ENCODE measurements at regions not wholly inside any gene's neighbourhood (a gene's known extent, or its start where the extent isn't known, plus 50 kb on each side); places are given as distances from the start of the nearest gene placed in this dataset.
A peak's percentile ranks its signal among the peaks of the same experiment; 100 is the strongest.

DNA sequence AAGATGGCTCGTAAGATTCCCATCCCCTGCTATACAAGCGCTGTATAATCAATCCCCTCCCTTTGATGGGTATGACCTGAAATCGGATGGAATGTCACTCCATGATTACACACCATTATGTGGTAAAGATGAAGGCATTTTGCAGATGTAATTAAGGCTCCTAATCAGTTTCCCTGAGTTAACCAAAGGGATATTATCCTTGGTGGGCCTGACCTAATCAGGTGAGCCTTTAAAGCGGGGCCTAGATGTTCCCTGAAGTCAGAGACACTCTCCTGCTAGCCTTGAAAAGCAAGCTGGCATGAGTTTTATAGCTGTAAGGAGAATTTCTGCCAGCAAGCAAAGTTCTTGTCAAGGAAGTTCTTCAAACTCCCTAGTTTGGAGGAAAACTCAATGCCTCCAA lies 223.8 kb upstream of the FN1 start:
- ATAC-seq (ENCODE audit: insufficient number of reproducible peaks, low FRiP score, low read depth) (no peak), DNase-seq (ENCODE audit: low spot score) (no peak)
- Histone ChIP-seq H3K9me3 (no peaks in the 10 kb centered on the region), H3K4me3 (no peak overlapping the region), H3K36me3 (no peaks in the 10 kb centered on the region), H3K4me1 (ENCODE audit: control insufficient read depth in 1 of 2, low read depth in 2 of 2) (peaks cover 4 to 36% of the 10 kb centered on the region in 2 donors), H3K27ac (no peak overlapping the region), H3K27me3 (replicated peaks; ENCODE audit: insufficient read depth) (no peaks in the 10 kb centered on the region)
- TF ChIP-seq, protein P1, sequence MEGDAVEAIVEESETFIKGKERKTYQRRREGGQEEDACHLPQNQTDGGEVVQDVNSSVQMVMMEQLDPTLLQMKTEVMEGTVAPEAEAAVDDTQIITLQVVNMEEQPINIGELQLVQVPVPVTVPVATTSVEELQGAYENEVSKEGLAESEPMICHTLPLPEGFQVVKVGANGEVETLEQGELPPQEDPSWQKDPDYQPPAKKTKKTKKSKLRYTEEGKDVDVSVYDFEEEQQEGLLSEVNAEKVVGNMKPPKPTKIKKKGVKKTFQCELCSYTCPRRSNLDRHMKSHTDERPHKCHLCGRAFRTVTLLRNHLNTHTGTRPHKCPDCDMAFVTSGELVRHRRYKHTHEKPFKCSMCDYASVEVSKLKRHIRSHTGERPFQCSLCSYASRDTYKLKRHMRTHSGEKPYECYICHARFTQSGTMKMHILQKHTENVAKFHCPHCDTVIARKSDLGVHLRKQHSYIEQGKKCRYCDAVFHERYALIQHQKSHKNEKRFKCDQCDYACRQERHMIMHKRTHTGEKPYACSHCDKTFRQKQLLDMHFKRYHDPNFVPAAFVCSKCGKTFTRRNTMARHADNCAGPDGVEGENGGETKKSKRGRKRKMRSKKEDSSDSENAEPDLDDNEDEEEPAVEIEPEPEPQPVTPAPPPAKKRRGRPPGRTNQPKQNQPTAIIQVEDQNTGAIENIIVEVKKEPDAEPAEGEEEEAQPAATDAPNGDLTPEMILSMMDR (IDR thresholded peaks at IDR 0.05), result no peak

DNA sequence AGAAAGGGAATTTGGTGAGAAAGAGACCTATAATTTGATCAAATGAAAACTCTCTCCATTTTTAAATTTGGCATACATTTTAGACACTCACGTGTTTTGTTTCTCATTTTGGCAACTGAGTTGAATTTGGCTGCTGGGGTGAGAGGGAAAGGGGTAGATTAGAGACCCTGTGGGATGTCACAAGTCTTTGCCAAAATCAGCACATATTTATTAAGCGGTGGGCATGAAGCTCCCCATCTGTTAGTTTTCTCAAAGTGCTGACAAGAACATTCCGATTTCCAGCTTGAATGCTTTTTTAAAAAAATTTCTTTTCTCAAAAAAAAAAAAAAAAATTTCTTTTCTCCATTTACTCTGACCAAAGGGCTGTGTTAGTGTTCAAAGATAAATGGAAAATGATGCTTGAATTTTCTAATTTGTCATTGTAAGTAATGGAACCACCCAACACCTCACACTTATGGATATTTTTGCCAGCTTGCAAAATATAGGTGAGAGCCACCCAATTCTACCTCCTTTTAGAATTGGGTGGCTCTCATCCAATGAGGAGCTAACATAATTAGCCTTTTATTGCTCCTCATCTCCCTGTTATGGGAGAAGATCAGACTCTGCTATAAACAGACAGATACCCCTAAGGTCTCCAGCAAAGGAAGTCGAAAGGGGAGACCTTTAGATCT lies 222.9 kb upstream of the FN1 start:
- Histone ChIP-seq H3K4me3 (no peak overlapping the region), H3K36me3 (no peaks in the 10 kb centered on the region), H3K4me1 (ENCODE audit: control insufficient read depth in 1 of 2, low read depth in 2 of 2) (peaks cover 6 to 37% of the 10 kb centered on the region in 2 donors), H3K27me3 (replicated peaks; ENCODE audit: insufficient read depth) (no peaks in the 10 kb centered on the region), H3K27ac (peak overlapping the region; percentile 56 to 78), H3K9me3 (no peaks in the 10 kb centered on the region)
- DNase-seq (ENCODE audit: low spot score), result no peak
- TF ChIP-seq, protein P1 (IDR thresholded peaks at IDR 0.05), result no peak
- no peak for ATAC-seq (ENCODE audit: insufficient number of reproducible peaks, low FRiP score, low read depth)

DNA sequence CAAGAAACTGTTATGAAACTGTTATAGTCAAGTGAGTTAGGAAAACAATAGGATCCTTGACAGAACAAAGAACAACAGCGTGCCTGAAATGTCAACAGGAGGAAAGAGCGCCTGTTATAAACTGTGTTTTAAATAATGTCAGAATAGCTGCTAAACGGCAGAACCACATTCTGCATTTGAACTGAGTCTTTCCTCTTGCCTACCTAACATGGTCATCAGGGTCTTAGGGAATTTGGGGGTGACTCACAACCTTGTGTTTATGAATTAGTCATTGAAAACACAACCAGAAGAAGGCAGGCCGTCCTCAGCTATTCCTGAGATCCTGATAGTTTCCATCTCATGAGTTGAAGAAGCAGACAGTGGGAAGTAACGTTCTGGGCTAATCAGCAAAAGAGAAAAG lies 222.0 kb upstream of the FN1 start:
- peak; percentile 85 for ATAC-seq (ENCODE audit: insufficient number of reproducible peaks, low FRiP score, low read depth)
- H3K27ac ChIP-seq, result peak overlapping the region; percentile 56 to 78
- TF ChIP-seq, protein P1 (IDR thresholded peaks at IDR 0.05), result no peak

DNA sequence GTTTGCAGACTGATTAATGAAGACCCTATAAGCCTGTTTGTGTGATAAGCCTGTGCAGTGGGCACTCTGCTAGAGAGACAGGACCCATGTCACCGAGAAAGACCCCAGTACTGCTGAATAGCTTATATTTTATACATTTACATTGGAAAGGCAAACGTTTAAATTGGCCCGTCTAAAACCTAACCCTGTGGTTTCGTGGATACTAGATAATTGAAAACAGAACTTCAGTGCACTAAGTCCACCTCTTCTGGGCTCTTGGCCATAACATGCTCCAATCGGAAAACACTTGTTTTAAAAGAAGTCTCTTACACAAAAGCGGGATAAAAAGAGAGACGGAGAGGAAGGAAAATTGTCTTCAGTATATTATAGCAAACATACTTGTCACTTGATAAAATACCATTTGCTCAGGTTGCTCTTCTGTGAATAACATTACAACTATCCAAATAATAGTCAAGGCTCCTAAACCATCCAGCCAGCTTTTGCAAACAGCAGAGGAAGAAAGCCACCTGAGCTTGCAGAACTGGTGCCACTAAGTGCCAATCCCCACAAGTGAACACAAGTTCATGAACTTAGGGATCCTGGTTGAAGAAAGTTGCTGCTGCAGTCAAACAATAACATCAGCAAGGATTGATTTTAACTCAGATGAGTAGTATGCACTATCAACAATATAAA lies 218.4 kb upstream of the FN1 start:
- Histone ChIP-seq H3K27me3 (replicated peaks; ENCODE audit: insufficient read depth) (no peaks in the 10 kb centered on the region), H3K4me3 (no peak overlapping the region), H3K4me1 (ENCODE audit: control insufficient read depth in 1 of 2, low read depth in 2 of 2) (peaks cover 14 to 54% of the 10 kb centered on the region in 2 donors), H3K27ac (peak overlapping the region; percentile 3 to 55), H3K36me3 (no peaks in the 10 kb centered on the region), H3K9me3 (no peaks in the 10 kb centered on the region)
- no peak for DNase-seq (ENCODE audit: low spot score)
- TF ChIP-seq, protein P1 (IDR thresholded peaks at IDR 0.05), result no peak
- ATAC-seq (ENCODE audit: insufficient number of reproducible peaks, low FRiP score, low read depth), result no peak

More for the DNA sequence above, 222.0 kb upstream of the FN1 start:
- Histone ChIP-seq H3K4me1 (ENCODE audit: control insufficient read depth in 1 of 2, low read depth in 2 of 2) (peaks cover 11 to 41% of the 10 kb centered on the region in 2 donors), H3K36me3 (no peaks in the 10 kb centered on the region), H3K9me3 (no peaks in the 10 kb centered on the region), H3K4me3 (no peak overlapping the region), H3K27me3 (replicated peaks; ENCODE audit: insufficient read depth) (no peaks in the 10 kb centered on the region)
- peak; percentile 28 for DNase-seq (ENCODE audit: low spot score)

DNA sequence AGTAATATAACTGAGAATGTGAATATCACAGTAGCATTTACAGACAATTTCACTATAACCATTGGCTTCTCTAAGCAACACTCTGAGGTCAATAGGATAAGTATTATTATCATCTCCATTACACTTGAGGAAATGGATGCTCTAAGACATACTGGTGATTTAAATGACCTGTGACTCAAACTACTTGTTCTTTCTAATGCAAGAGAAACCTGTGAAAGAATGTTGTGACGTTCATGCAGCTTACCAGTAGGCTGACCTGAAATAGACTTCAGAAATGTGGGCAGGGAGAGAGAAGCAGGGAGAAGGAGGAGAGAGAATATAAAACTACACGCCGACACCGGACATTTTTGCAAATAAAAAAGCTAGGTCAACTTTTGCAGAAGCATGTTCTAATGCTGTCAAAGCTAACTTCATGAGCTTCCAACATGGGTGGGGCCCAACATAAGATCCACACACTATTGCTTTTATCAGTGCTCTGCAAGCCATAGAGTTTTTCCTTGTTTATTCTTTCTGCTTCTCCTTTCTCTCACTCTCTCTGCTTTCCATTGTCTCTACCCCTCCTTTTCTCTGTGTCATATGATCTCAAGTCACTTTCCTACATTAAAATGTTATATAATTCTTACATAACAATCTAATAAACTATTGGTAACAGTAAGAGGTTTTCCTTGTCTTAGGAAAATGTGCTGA lies 217.6 kb upstream of the FN1 start:
- no peaks in the 10 kb centered on the region for H3K36me3 ChIP-seq
- H3K27me3 ChIP-seq (replicated peaks; ENCODE audit: insufficient read depth), result no peaks in the 10 kb centered on the region
- H3K27ac ChIP-seq, result peak overlapping the region in 1 of 2 donors; percentile 55
- no peaks in the 10 kb centered on the region for H3K9me3 ChIP-seq
- no peak for ATAC-seq (ENCODE audit: insufficient number of reproducible peaks, low FRiP score, low read depth)
- H3K4me1 ChIP-seq (ENCODE audit: control insufficient read depth in 1 of 2, low read depth in 2 of 2), result peaks cover 14 to 46% of the 10 kb centered on the region in 2 donors
- H3K4me3 ChIP-seq, result no peak overlapping the region
- DNase-seq (ENCODE audit: low spot score), result no peak
- TF ChIP-seq, protein P1 (IDR thresholded peaks at IDR 0.05), result no peak

Data from thoracic aorta (tissue), 2 donors.